AG08395 (cell line): ENCODE measurements at regions not wholly inside any gene's neighbourhood (a gene's known extent, or its start where the extent isn't known, plus 50 kb on each side); places are given as distances from the start of the nearest gene placed in this dataset.
"Not testable (repeated sequence)": the region's sequence is repeated elsewhere in the genome, so short reads cannot be mapped to it uniquely, and the experiment has no call there.

Experiments
- DNase-seq: peaks from one replicate; pipeline ENCODE4 v3.0.0; 2012; ENCODE audit warnings: mixed read lengths, low spot score

GRCh38 chr3:15993660-15994059 is 180.8 kb upstream of the GALNT15 start:
- DNase-seq = not testable (repeated sequence)

GRCh38 chr3:15996496-15996895 is 178.0 kb upstream of the GALNT15 start:
- not testable (repeated sequence) for DNase-seq

GRCh38 chr3:15997274-15997943 is 177.1 kb upstream of the GALNT15 start:
- no peak for DNase-seq

GRCh38 chr3:15998911-15999310 is 175.6 kb upstream of the GALNT15 start:
- DNase-seq = no peak

GRCh38 chr3:16004812-16005211 is 169.7 kb upstream of the GALNT15 start:
- DNase-seq = no peak

GRCh38 chr3:16011376-16011775 is 163.1 kb upstream of the GALNT15 start:
- no peak for DNase-seq

GRCh38 chr3:16012086-16012485 is 162.4 kb upstream of the GALNT15 start:
- DNase-seq = peak; percentile 72

- no peak for DNase-seq
Observed at GRCh38 chr3:16013568-16013967, 160.9 kb upstream of the GALNT15 start.

GRCh38 chr3:16021801-16022200 is 152.7 kb upstream of the GALNT15 start:
- DNase-seq = not testable (repeated sequence)

- not testable (repeated sequence) for DNase-seq
Observed at GRCh38 chr3:16023881-16024280, 150.6 kb upstream of the GALNT15 start.

- DNase-seq = no peak
Observed at GRCh38 chr3:16024548-16024947, 149.9 kb upstream of the GALNT15 start.

GRCh38 chr3:16026753-16027152 is 147.7 kb upstream of the GALNT15 start:
- no peak for DNase-seq

- peak; percentile 27 for DNase-seq
Observed at GRCh38 chr3:16028604-16029003, 145.9 kb upstream of the GALNT15 start.

- DNase-seq = no peak
Observed at GRCh38 chr3:16030342-16030741, 144.1 kb upstream of the GALNT15 start.

GRCh38 chr3:16031434-16031833 is 143.0 kb upstream of the GALNT15 start:
- DNase-seq = no peak

GRCh38 chr3:16033889-16034687 is 140.4 kb upstream of the GALNT15 start:
- no peak for DNase-seq

GRCh38 chr3:16040991-16041390 is 133.5 kb upstream of the GALNT15 start:
- no peak for DNase-seq

GRCh38 chr3:16048435-16049318 is 125.8 kb upstream of the GALNT15 start:
- DNase-seq = peak; percentile 72

- DNase-seq = no peak
Observed at GRCh38 chr3:16050641-16051467, 123.6 kb upstream of the GALNT15 start.

- DNase-seq = no peak
Observed at GRCh38 chr3:16051691-16052090, 122.8 kb upstream of the GALNT15 start.

GRCh38 chr3:16052964-16053363 is 121.5 kb upstream of the GALNT15 start:
- DNase-seq = no peak

GRCh38 chr3:16053794-16054193 is 120.7 kb upstream of the GALNT15 start:
- DNase-seq = no peak
